ENCODE measurements at regions not wholly inside any gene's neighbourhood (a gene's known extent, or its start where the extent isn't known, plus 50 kb on each side); places are given as distances from the start of the nearest gene placed in this dataset.

- Histone ChIP-seq H3F3A (ENCODE audit: insufficient read depth, low read length, poor library complexity, severe bottlenecking) (no peaks in the 10 kb centered on the region), H4K20me1 (ENCODE audit: insufficient read depth) (no peaks in the 10 kb centered on the region), H3K9me3 (ENCODE audit: low read length) (no peaks in the 10 kb centered on the region), H3K79me2 (replicated peaks; ENCODE audit: insufficient read depth, low read length) (no peaks in the 10 kb centered on the region), H3K36me3 (ENCODE audit: insufficient read depth, low read length) (no peaks in the 10 kb centered on the region), H3K4me3 (ENCODE audit: low read length) (no peak overlapping the region), H2AFZ (ENCODE audit: low read depth, low read length) (no peak overlapping the region), H3K9ac (ENCODE audit: low read length) (no peak overlapping the region), H3K4me2 (ENCODE audit: low read length) (no peak overlapping the region), H3K9me2 (ENCODE audit: insufficient read depth, low read length) (no peaks in the 10 kb centered on the region), H3K27me3 (ENCODE audit: insufficient read depth, low read depth, low read length) (no peaks in the 10 kb centered on the region), H3K27ac (ENCODE audit: low read length) (no peak overlapping the region)
- TF ChIP-seq POLR2AphosphoS5 (IDR thresholded peaks at IDR 0.05) (no peak), REST (IDR thresholded peaks at IDR 0.05; ENCODE audit: borderline replicate concordance) (no peak), EP300 (conservative IDR thresholded peaks at IDR 0.05; ENCODE audit: poor library complexity, severe bottlenecking) (no peak), SMC3 (conservative IDR thresholded peaks at IDR 0.05; ENCODE audit: poor library complexity) (no peak), RAD21 (conservative IDR thresholded peaks at IDR 0.05) (no peak), EZH2 (IDR thresholded peaks at IDR 0.05; ENCODE audit: borderline replicate concordance, insufficient read depth, low read length, poor library complexity, severe bottlenecking) (no peak), TAF1 (IDR thresholded peaks at IDR 0.05; ENCODE audit: low read depth) (no peak), MXI1 (conservative IDR thresholded peaks at IDR 0.05; ENCODE audit: poor library complexity, severe bottlenecking) (no peak)
- TF ChIP-seq, protein P1, sequence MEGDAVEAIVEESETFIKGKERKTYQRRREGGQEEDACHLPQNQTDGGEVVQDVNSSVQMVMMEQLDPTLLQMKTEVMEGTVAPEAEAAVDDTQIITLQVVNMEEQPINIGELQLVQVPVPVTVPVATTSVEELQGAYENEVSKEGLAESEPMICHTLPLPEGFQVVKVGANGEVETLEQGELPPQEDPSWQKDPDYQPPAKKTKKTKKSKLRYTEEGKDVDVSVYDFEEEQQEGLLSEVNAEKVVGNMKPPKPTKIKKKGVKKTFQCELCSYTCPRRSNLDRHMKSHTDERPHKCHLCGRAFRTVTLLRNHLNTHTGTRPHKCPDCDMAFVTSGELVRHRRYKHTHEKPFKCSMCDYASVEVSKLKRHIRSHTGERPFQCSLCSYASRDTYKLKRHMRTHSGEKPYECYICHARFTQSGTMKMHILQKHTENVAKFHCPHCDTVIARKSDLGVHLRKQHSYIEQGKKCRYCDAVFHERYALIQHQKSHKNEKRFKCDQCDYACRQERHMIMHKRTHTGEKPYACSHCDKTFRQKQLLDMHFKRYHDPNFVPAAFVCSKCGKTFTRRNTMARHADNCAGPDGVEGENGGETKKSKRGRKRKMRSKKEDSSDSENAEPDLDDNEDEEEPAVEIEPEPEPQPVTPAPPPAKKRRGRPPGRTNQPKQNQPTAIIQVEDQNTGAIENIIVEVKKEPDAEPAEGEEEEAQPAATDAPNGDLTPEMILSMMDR (IDR thresholded peaks at IDR 0.05; ENCODE audit: poor library complexity, severe bottlenecking): no peak
Observed at GRCh38 chr9:89757776-89758528, 153.1 kb downstream of the GADD45G start.

DNA sequence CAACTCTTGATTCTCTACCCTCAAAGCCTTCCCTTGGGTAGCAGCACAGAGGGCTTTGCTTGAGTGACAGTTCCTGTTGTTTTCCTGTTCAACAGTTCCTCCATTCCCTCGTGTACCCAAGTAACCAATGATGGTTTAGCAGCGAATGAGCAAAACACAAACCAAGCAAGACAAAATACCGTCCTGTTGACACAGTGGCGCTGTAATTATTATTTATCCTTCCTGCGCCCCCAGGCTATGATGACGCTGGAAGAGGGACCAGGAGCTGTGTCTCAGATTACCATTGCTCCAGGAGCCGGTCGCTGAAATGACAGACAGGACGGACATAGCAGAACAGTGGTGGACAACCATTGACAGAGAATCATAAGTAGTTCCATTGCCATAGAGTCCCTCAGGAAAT is 154.8 kb downstream of the GADD45G start:
- H3K27me3 ChIP-seq (ENCODE audit: insufficient read depth, low read depth, low read length): no peaks in the 10 kb centered on the region
- H3K9me2 ChIP-seq (ENCODE audit: insufficient read depth, low read length): no peaks in the 10 kb centered on the region
- no peak overlapping the region for H3K4me2 ChIP-seq (ENCODE audit: low read length)
- H3K27ac ChIP-seq (ENCODE audit: low read length): no peak overlapping the region
- no peaks in the 10 kb centered on the region for H3K36me3 ChIP-seq (ENCODE audit: insufficient read depth, low read length)
- no peaks in the 10 kb centered on the region for H3F3A ChIP-seq (ENCODE audit: insufficient read depth, low read length, poor library complexity, severe bottlenecking)
- H4K20me1 ChIP-seq (ENCODE audit: insufficient read depth): no peaks in the 10 kb centered on the region
- no peak overlapping the region for H2AFZ ChIP-seq (ENCODE audit: low read depth, low read length)
- H3K4me3 ChIP-seq (ENCODE audit: low read length): no peak overlapping the region
- TF ChIP-seq POLR2AphosphoS5 (IDR thresholded peaks at IDR 0.05): no peak
- H3K9ac ChIP-seq (ENCODE audit: low read length): no peak overlapping the region
- H3K79me2 ChIP-seq (replicated peaks; ENCODE audit: insufficient read depth, low read length): no peaks in the 10 kb centered on the region
- H3K9me3 ChIP-seq (ENCODE audit: low read length): no peaks in the 10 kb centered on the region
